NCI-H446 (cell line): ENCODE measurements at regions not wholly inside any gene's neighbourhood (a gene's known extent, or its start where the extent isn't known, plus 50 kb on each side); places are given as distances from the start of the nearest gene placed in this dataset.
"Not testable (repeated sequence)": the region's sequence is repeated elsewhere in the genome, so short reads cannot be mapped to it uniquely, and the experiment has no call there.

Source experiments
- DNase-seq, 2 experiments: peaks; one replicate each; lab custom pipeline; 2025; lab: John Stamatoyannopoulos, UW

GRCh38 chr17:68700421-68700820 is 99.3 kb upstream of the FAM20A start:
- no peak for DNase-seq

DNA sequence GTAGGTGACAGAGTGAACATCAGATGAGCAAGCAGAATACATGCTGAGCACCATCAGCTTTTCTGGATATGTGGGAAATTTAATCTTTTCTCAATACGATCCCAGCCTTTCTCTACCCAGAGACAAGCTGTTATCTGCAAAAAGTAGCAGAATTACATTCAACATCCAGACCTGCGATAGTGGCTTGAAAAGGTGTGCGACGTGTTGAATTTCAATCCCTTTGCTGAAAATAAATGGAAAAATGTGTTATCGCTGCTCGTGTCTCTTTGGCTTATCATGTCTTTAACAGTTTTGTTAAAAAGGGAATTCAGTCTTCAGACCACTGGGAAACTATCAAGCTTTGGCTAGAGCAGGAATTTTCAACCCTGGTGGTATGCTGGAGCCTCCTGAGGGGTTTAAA is 98.8 kb upstream of the FAM20A start:
- DNase-seq: no peak

DNA sequence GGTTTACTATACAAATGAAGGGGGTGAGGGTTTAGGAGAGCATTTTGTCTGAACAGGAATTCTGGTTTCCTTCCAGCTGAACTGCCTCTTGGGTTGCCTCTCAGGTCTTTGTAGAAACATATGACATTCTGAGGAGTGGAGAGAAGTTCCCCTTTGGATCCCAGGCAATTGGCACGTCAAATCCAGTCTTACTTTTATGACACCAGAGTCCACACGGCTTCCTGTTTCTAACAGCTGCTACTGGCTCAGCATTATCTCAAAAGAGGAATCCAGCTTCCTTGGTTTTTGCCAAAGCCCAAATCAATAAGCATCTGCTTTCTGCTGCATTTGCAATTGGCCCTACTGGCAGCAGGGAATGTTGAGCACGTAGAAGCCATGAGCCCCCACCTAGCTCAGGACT is 97.6 kb upstream of the FAM20A start:
- peak in 1 of 2 experiments; percentile 11 for DNase-seq

DNA sequence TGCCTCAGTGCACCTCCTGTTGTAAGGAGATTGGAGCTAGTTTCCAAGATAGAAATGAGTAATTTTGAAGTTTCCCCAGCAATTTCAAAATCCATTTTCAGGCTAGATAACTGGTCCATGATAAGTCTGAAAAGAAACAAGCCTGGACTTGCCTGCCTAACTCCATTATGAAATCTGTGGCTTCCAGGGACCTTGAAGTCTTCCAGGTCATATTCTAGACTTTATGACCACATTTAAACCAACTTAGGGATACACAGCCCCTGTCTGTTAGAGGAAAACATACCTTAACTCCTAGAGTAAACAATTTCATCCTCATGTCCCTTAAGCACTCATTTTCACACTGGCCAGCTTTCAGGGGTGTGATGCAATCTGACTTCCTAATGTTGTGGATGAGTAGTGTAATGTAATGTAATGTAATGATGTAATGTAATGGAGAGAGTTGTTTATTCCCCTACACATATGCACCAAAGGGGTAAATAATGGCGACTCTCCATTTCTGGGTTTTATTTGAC is 96.7 kb upstream of the FAM20A start:
- DNase-seq: no peak

DNA sequence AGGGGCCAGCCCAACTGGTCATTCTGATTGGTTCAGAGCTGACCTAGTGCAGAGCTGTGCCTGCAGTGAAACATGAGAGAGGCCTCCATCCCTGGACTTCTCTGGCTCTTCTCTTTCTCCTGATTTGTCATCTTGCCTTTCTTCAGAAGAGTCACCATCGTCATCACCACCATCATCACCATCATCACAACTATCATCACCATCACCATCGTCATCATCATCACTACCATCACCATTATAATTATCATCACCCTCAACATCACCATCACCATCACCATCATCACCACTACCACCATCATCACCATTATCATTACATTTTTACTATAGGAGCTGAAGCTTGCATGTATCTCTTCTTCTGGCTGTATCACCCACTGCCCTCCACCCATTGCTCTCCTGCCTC is 94.5 kb upstream of the FAM20A start:
- DNase-seq: no peak

GRCh38 chr17:68694791-68695485 is 93.8 kb upstream of the FAM20A start:
- no peak for DNase-seq

- DNase-seq: no peak
Observed at GRCh38 chr17:68693896-68694295, 92.7 kb upstream of the FAM20A start.

DNA sequence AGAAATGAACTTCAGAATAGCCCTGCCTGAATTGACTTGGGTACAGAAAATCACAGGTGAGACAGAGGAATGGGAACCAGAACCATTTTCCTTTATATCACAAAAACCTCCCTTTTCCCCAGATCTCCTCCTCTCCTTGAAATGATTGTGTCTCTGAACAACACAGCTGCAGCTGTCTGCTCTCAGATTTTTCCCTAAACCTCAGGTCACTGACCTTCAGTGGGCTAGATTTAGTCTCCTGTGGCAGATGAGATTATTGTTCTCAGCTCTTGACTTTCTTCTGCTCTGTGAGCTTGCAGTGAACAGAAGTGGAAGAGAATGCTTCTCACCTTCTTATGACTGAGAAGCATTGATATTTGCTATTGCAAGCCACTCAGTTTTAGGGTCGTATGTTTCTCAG is 92.3 kb upstream of the FAM20A start:
- no peak for DNase-seq

DNA sequence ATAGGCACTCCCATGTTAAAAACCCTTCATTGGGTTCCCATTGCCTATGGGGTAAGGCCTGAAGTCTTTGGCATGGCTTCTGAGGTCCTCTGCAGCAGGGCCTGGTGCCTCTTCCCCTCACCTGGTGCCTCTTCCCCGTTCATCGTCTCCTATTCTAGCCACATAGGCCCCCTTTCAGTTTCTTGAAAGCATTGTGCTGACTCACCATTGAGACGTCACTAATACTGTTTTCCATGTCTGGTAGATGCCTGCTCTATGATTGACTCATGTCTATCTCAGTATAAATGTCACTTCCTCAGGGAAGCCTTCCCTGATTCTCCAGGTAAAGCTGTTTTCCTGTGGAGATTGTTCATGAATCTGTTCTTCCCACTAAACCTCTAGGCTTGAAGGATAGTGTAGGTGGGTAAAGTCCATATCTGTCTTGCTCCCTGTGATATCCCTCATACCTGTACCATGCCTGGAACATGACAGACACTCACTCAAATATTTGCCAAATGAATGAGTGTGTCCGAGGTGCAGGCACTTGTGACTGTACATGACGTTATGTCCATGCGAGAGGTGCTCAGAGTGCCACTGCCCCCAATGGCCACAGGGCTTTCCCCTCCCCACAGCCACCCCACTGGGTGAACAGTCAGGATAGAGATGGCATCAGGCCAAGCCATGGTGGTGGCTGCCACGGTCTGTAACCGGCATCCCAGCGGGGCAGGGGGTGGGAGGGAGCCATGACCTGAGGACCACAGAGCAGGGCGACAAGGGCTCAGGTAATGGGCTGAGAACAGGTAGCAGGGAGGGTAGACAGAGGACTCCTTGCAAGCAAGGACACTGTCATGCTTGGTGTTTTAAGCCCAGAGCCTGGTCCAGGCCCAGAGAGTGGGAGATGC is 85.2 kb upstream of the FAM20A start:
- DNase-seq: no peak

- DNase-seq: no peak
Observed at GRCh38 chr17:68684949-68685357, 83.8 kb upstream of the FAM20A start.

DNA sequence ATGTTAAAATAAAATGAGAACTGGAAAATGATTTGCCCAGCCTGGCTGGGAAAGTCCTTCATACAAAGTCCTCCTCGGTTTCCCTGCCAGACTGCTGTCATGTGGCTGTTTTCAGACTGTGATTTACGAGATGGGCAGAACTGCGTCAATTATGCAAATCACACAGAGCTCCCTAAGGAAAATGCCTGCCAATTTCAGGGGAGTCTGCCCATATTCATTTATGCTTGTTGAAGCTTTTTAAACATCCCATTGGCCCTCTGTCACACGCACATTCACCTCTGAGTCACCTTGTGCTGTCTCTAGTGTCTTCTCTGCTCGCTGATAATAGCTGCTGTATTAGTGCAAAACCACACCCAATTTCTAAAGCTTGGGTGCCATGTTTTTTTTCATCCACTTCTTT is 81.7 kb upstream of the FAM20A start:
- peak in 1 of 2 experiments; percentile 21 for DNase-seq

DNA sequence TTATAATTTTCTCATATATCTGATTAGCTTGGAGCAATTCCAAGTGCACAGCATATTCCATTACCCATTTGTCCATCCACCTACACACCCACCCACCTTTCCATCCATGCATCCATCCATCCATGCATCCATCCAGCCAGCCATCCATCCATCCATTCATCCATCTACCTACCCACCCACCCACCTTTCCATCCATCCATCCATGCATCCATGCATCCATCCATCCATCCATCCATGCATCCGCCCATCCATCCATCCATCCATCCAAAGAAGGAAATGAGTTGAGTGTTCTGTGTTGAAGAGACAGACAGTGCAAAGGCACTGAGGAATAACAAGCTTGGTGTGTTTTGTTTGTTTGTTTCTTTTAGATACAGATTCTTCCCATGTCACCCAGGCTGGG is 78.7 kb upstream of the FAM20A start:
- no peak for DNase-seq

- no peak for DNase-seq
Observed at GRCh38 chr17:68676856-68677255, 75.7 kb upstream of the FAM20A start.

DNA sequence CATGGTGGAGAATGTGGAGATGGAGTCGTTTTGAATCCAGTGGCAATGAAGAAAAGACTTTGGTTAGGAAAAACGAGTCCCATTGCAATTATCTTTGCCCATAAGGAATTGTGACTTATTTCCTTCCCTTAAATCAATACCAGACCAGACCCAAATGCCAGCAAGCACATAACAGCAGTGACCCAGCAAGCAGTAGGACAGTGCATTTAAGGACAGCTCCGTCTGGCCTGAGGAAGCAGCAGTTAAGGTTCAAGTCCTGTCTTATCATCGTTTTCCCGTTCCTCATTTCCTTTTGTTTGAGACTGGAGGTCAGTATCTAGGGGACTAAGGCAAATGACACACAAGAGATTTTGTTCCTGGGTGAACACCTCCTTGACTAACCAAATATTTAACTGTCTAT is 74.6 kb upstream of the FAM20A start:
- no peak for DNase-seq

DNA sequence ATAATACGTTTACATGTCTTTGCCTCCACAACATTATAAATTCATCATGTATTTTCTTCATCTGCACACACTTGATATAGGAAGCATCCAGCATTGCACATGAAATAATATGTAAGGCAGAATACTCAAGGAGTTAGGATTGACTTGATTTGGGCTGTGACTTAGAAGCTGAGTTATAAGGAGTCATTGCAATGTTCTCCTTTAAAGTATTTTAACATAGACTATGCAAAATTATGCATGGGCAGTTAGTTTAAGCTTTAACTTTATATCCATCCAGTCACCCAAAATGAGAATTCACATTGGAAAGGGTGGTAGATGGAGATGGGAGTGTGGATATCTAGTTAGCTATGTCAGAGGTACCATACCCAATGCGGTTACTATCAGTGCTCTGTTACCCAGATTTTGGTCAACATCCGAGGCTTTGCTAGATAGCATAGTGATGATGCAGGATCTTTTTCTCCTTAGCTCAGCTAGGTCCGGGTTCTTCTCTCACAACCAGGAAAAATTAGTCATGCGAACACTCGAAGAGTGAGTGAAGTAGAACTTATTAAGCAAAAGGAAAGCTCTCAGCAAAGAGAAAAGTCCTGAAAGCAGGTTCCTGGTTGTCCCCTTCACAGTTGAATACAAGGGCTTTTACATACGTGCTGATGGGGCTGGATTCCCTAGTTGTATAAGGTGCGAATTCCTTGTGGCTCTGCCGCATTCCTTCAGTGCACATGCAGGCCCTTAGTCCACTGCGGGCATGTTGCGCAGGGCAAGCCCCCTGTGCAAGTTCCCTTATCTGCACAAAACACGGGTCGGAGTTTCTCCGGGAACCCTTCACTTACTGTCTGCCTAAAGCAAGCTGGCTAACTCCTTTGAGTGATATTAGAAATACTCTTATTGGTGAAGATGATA is 73.1 kb upstream of the FAM20A start:
- DNase-seq: no peak

GRCh38 chr17:68670967-68671693 is 70.0 kb upstream of the FAM20A start:
- DNase-seq: no peak

GRCh38 chr17:68666438-68666837 is 65.3 kb upstream of the FAM20A start:
- DNase-seq: not testable (repeated sequence)

DNA sequence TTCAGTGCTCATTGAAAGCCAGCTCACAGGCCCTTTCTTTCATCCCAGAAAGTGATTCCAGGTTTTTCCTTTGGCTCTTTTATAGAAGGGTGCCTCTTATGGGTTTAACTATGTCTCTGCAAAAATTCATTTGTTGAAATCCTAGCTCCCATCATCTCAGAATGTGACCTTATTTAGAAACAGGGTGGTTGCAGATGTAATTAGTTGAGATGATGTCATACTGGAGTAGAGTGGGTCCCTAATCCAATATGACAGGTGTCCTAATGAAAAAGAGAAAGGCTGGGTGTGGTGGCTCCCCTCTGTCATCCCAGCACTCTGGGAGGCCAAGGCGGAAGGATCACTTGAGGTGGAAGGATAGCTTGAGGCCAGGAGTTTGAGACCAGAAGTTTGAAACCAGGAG is 64.2 kb upstream of the FAM20A start:
- DNase-seq: no peak

GRCh38 chr17:68662479-68662878 is 61.3 kb upstream of the FAM20A start:
- DNase-seq: no peak

GRCh38 chr17:68662037-68662432 is 60.9 kb upstream of the FAM20A start:
- DNase-seq: no peak

- DNase-seq: no peak
Observed at GRCh38 chr17:68661265-68662036, 60.3 kb upstream of the FAM20A start.
